HEK293 (cell line): ENCODE measurements at regions not wholly inside any gene's neighbourhood (a gene's known extent, or its start where the extent isn't known, plus 50 kb on each side); places are given as distances from the start of the nearest gene placed in this dataset.

Experiments
- CTCF ChIA-PET: fragments of 350-600 bp; formaldehyde crosslinking; extraction: SDS; loops from one replicate; lab custom pipeline; 2021; ENCODE audit warnings: antibody characterized with exemption; lab: Yijun Ruan, JAX
- POLR2A ChIA-PET: fragments of 300-600 bp; formaldehyde crosslinking; extraction: SDS; loops from one replicate; lab custom pipeline; 2020; ENCODE audit warnings: antibody characterized with exemption, inconsistent platforms; lab: Yijun Ruan, JAX
- H3K27ac ChIP-seq: fragments of 200-500 bp; sonication (Bioruptor generic); 2 replicates; pipeline ENCODE4 v1.5.1; 2014; ENCODE audit warnings: low read depth, low read length, control low read depth, inconsistent platforms; ENCODE audit errors: extremely low read depth
- H3K36me3 ChIP-seq, 2 experiments: fragments of 200-500 bp in 1 of 2; sonication (Bioruptor generic) in 1 of 2; 1 replicate in 1 of 2; 2 replicates in 1 of 2; pipeline ENCODE4 v1.5.1; 2014 to 2017; ENCODE audit warnings: inconsistent platforms in 2 of 2, low read length in 2 of 2; ENCODE audit not compliant: control insufficient read depth in 2 of 2, insufficient read depth in 1 of 2
- H3K4me1 ChIP-seq: fragments of 200-500 bp; sonication (Bioruptor generic); 2 replicates; pipeline ENCODE4 v1.5.1; 2014; ENCODE audit warnings: mild to moderate bottlenecking, low read length, inconsistent platforms; ENCODE audit not compliant: control insufficient read depth, insufficient read depth
- H3K4me3 ChIP-seq: 2 replicates; pipeline ENCODE4 v1.5.1; 2011; ENCODE audit warnings: low read depth, mild to moderate bottlenecking, control low read depth, low read length, moderate library complexity
- H3K9me3 ChIP-seq: fragments of 200-500 bp; sonication (Bioruptor generic); 2 replicates; pipeline ENCODE4 v1.5.1; 2014; ENCODE audit warnings: low read depth, low read length, inconsistent platforms; ENCODE audit not compliant: control insufficient read depth, insufficient read depth
- MZF1 ChIP-seq: fragments of 450-650 bp; formaldehyde crosslinking; IDR thresholded peaks from 2 replicates; pipeline ENCODE4 v1.5.1; 2017; ENCODE audit warnings: missing biosample characterization, missing genetic modification characterization, borderline replicate concordance
- OVOL3 ChIP-seq: fragments of 450-650 bp; formaldehyde crosslinking; IDR thresholded peaks from 2 replicates; pipeline ENCODE4 v1.5.1; 2016; ENCODE audit warnings: missing biosample characterization, missing genetic modification characterization
- PATZ1 ChIP-seq: fragments of 450-650 bp; formaldehyde crosslinking; IDR thresholded peaks from 2 replicates; pipeline ENCODE4 v1.5.1; 2016; ENCODE audit warnings: missing biosample characterization, missing genetic modification characterization
- YY2 ChIP-seq: fragments of 450-650 bp; formaldehyde crosslinking; IDR thresholded peaks from 2 replicates; pipeline ENCODE4 v1.5.1; 2016; ENCODE audit warnings: missing biosample characterization, missing genetic modification characterization
- ZBTB17 ChIP-seq: fragments of 450-650 bp; formaldehyde crosslinking; IDR thresholded peaks from 2 replicates; pipeline ENCODE4 v1.5.1; 2016; ENCODE audit warnings: missing biosample characterization, missing genetic modification characterization
- ZBTB26 ChIP-seq: fragments of 450-650 bp; formaldehyde crosslinking; optimal IDR thresholded peaks from 2 replicates; pipeline ENCODE3; 2016; ENCODE audit warnings: missing biosample characterization, mild to moderate bottlenecking, missing genetic modification characterization
- ZNF133 ChIP-seq: fragments of 450-650 bp; formaldehyde crosslinking; IDR thresholded peaks from 2 replicates; pipeline ENCODE4 v1.5.1; 2016; ENCODE audit warnings: missing biosample characterization, missing genetic modification characterization
- ZNF138 ChIP-seq: fragments of 450-650 bp; formaldehyde crosslinking; IDR thresholded peaks from 2 replicates; pipeline ENCODE4 v1.5.1; 2016; ENCODE audit warnings: missing biosample characterization, missing genetic modification characterization, borderline replicate concordance
- ZNF157 ChIP-seq: fragments of 450-650 bp; formaldehyde crosslinking; IDR thresholded peaks from 2 replicates; pipeline ENCODE4 v1.5.1; 2016; ENCODE audit warnings: missing biosample characterization, missing genetic modification characterization
- ZNF169 ChIP-seq: fragments of 450-650 bp; formaldehyde crosslinking; IDR thresholded peaks from 2 replicates; pipeline ENCODE4 v1.5.1; 2016; ENCODE audit warnings: missing biosample characterization, missing genetic modification characterization
- ZNF292 ChIP-seq: fragments of 450-650 bp; formaldehyde crosslinking; IDR thresholded peaks from 2 replicates; pipeline ENCODE4 v1.5.1; 2016; ENCODE audit warnings: low read depth, missing biosample characterization, missing genetic modification characterization, borderline replicate concordance
- ZNF394 ChIP-seq: fragments of 450-650 bp; formaldehyde crosslinking; IDR thresholded peaks from 2 replicates; pipeline ENCODE4 v1.5.1; 2016; ENCODE audit warnings: missing biosample characterization, missing genetic modification characterization, mild to moderate bottlenecking, moderate library complexity, borderline replicate concordance
- ZNF449 ChIP-seq: fragments of 450-650 bp; formaldehyde crosslinking; IDR thresholded peaks from 2 replicates; pipeline ENCODE4 v1.5.1; 2017; ENCODE audit warnings: missing biosample characterization, mild to moderate bottlenecking, missing genetic modification characterization, moderate library complexity
- ZNF473 ChIP-seq: fragments of 450-650 bp; formaldehyde crosslinking; IDR thresholded peaks from 2 replicates; pipeline ENCODE4 v1.5.1; 2017; ENCODE audit warnings: missing biosample characterization, missing genetic modification characterization
- ZNF529 ChIP-seq: fragments of 450-650 bp; formaldehyde crosslinking; IDR thresholded peaks from 2 replicates; pipeline ENCODE4 v1.5.1; 2017; ENCODE audit warnings: missing genetic modification characterization, missing biosample characterization; ENCODE audit not compliant: insufficient replicate concordance
- ZNF548 ChIP-seq: fragments of 450-650 bp; formaldehyde crosslinking; IDR thresholded peaks from 2 replicates; pipeline ENCODE4 v1.5.1; 2016; ENCODE audit warnings: missing biosample characterization, missing genetic modification characterization
- ZNF558 ChIP-seq: fragments of 450-650 bp; formaldehyde crosslinking; IDR thresholded peaks from 2 replicates; pipeline ENCODE4 v1.5.1; 2016; ENCODE audit warnings: missing biosample characterization, missing genetic modification characterization
- ZNF571 ChIP-seq: fragments of 450-650 bp; formaldehyde crosslinking; IDR thresholded peaks from 2 replicates; pipeline ENCODE4 v1.5.0; 2017; ENCODE audit warnings: missing biosample characterization, missing genetic modification characterization
- ZNF785 ChIP-seq: fragments of 450-650 bp; formaldehyde crosslinking; IDR thresholded peaks from 2 replicates; pipeline ENCODE4 v1.5.1; 2016; ENCODE audit warnings: missing biosample characterization, missing genetic modification characterization
- ZNF837 ChIP-seq: fragments of 450-650 bp; formaldehyde crosslinking; IDR thresholded peaks from 2 replicates; pipeline ENCODE4 v1.5.1; 2016; ENCODE audit warnings: missing biosample characterization, missing genetic modification characterization
- ZSCAN18 ChIP-seq: fragments of 450-650 bp; formaldehyde crosslinking; IDR thresholded peaks from 2 replicates; pipeline ENCODE4 v1.5.1; 2016; ENCODE audit warnings: missing biosample characterization, missing genetic modification characterization
- TF ChIP-seq, protein P1 (sequence below): fragments of 450-650 bp; formaldehyde crosslinking; IDR thresholded peaks from 2 replicates; pipeline ENCODE4 v1.5.1; 2016; ENCODE audit warnings: missing biosample characterization, missing genetic modification characterization, borderline replicate concordance

DNA sequence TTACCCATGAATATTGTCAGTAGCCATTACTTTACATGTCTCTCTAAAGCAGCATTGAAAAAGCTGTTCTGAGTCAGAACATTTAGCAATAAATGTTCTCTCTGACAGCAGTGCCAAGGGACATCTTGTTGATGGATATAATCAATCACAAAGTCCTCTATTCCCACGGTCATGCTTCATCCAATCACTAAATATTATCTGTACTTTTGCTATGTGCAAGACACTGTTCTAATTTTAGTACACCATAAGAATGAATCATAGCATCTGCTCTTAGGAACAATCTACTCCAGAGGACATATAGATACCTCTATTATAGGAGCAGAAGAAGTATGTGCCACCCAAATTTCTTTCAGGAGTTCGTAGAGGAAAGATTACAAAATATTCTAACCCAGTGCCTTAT is 142.5 kb upstream of the MBNL1 start (continued):
- TF ChIP-seq, protein P1, sequence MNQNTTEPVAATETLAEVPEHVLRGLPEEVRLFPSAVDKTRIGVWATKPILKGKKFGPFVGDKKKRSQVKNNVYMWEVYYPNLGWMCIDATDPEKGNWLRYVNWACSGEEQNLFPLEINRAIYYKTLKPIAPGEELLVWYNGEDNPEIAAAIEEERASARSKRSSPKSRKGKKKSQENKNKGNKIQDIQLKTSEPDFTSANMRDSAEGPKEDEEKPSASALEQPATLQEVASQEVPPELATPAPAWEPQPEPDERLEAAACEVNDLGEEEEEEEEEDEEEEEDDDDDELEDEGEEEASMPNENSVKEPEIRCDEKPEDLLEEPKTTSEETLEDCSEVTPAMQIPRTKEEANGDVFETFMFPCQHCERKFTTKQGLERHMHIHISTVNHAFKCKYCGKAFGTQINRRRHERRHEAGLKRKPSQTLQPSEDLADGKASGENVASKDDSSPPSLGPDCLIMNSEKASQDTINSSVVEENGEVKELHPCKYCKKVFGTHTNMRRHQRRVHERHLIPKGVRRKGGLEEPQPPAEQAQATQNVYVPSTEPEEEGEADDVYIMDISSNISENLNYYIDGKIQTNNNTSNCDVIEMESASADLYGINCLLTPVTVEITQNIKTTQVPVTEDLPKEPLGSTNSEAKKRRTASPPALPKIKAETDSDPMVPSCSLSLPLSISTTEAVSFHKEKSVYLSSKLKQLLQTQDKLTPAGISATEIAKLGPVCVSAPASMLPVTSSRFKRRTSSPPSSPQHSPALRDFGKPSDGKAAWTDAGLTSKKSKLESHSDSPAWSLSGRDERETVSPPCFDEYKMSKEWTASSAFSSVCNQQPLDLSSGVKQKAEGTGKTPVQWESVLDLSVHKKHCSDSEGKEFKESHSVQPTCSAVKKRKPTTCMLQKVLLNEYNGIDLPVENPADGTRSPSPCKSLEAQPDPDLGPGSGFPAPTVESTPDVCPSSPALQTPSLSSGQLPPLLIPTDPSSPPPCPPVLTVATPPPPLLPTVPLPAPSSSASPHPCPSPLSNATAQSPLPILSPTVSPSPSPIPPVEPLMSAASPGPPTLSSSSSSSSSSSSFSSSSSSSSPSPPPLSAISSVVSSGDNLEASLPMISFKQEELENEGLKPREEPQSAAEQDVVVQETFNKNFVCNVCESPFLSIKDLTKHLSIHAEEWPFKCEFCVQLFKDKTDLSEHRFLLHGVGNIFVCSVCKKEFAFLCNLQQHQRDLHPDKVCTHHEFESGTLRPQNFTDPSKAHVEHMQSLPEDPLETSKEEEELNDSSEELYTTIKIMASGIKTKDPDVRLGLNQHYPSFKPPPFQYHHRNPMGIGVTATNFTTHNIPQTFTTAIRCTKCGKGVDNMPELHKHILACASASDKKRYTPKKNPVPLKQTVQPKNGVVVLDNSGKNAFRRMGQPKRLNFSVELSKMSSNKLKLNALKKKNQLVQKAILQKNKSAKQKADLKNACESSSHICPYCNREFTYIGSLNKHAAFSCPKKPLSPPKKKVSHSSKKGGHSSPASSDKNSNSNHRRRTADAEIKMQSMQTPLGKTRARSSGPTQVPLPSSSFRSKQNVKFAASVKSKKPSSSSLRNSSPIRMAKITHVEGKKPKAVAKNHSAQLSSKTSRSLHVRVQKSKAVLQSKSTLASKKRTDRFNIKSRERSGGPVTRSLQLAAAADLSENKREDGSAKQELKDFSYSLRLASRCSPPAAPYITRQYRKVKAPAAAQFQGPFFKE (tag by site-specific recombination), result no peak
- TF ChIP-seq ZNF473 (no peak), ZNF292 (tag by site-specific recombination) (no peak)

DNA sequence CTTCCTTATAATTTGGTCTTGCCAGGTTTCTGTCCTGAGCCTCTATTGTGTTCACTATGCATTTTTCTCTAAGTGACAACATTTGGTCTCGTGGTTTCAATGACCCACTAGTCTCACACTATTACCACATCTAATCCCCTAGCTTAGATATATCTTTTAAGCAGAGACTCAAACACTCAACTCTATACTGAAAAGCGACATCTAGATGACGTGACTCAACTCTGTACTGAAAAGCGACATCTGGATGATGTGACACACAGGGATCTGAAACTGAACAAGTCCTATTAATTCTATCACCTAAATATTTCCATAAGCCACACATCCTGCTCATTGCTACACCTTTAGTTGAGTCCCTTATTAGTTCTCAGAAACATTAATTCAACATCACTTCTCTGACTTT is 141.7 kb upstream of the MBNL1 start:
- Histone ChIP-seq H3K4me1 (no peaks in the 10 kb centered on the region), H3K36me3 (no peaks in the 10 kb centered on the region), H3K4me3 (no peak overlapping the region), H3K9me3 (no peaks in the 10 kb centered on the region), H3K27ac (no peak overlapping the region)
- ChIA-PET POLR2A (no interaction called here), CTCF (interaction anchor here (0.7 kb wide), 1 partner anchor 13 kb away, joined by 3 read pairs; no protein-coding TSS in a partner anchor)
- no peak for TF ChIP-seq ZNF785 (tag by site-specific recombination)
- no peak for TF ChIP-seq ZBTB17
- TF ChIP-seq YY2 (tag by site-specific recombination), result no peak
- no peak for TF ChIP-seq ZBTB26 (tag by site-specific recombination)
- no peak for TF ChIP-seq ZNF157
- TF ChIP-seq PATZ1 (tag by site-specific recombination), result no peak
- TF ChIP-seq ZNF138 (tag by site-specific recombination), result no peak
- TF ChIP-seq ZNF571 (tag by site-specific recombination), result no peak
- TF ChIP-seq OVOL3 (tag by site-specific recombination), result no peak
- no peak for TF ChIP-seq ZNF558
- TF ChIP-seq ZNF133 (tag by site-specific recombination), result no peak
- TF ChIP-seq ZNF837 (tag by site-specific recombination), result no peak

- ChIA-PET CTCF (no interaction called here), POLR2A (no interaction called here)
- no peak overlapping the region for H3K4me3 ChIP-seq
- no peaks in the 10 kb centered on the region for H3K4me1 ChIP-seq
- no peaks in the 10 kb centered on the region for H3K9me3 ChIP-seq
- H3K27ac ChIP-seq, result no peak overlapping the region
- no peaks in the 10 kb centered on the region for H3K36me3 ChIP-seq
- no peak for TF ChIP-seq ZNF548 (tag by site-specific recombination)
- no peak for TF ChIP-seq ZSCAN18 (tag by site-specific recombination)
- no peak for TF ChIP-seq ZNF394 (tag by site-specific recombination)
- no peak for TF ChIP-seq ZNF529
- no peak for TF ChIP-seq ZNF169 (tag by site-specific recombination)
- no peak for TF ChIP-seq ZNF449
- TF ChIP-seq MZF1 (tag by site-specific recombination), result no peak
These were observed 140.4 kb upstream of the MBNL1 start for GRCh38 chr3:152128356-152128755.
